H1 (cell line): ENCODE measurements at regions not wholly inside any gene's neighbourhood (a gene's known extent, or its start where the extent isn't known, plus 50 kb on each side); places are given as distances from the start of the nearest gene placed in this dataset.

ENCODE experiments used
- BRCA1 ChIP-seq: IDR thresholded peaks from 2 replicates; pipeline ENCODE4 v1.6.1; 2012; ENCODE audit warnings: low read depth, low read length, improper control_type of control experiment
- CBX5 ChIP-seq: fragments of 300-800, 300-1000 bp; sonication (generic); IDR thresholded peaks from 2 replicates; pipeline ENCODE4 v1.7.1; 2016; ENCODE audit warnings: antibody characterized with exemption, low read length, low read depth
- FOSL1 ChIP-seq: IDR thresholded peaks from 2 replicates; pipeline ENCODE4 v1.6.1; 2011; ENCODE audit warnings: mild to moderate bottlenecking, low read depth, low read length, moderate library complexity; ENCODE audit not compliant: insufficient read depth
- RAD21 ChIP-seq, 2 experiments: IDR thresholded peaks in 1 of 2; conservative IDR thresholded peaks in 1 of 2; 2 replicates each; pipeline ENCODE4 v1.6.1; 2011; ENCODE audit warnings: low read depth in 2 of 2, low read length in 2 of 2, improper control_type of control experiment in 1 of 2, inconsistent platforms in 1 of 2, mild to moderate bottlenecking in 1 of 2, moderate library complexity in 1 of 2
- RFX5 ChIP-seq: IDR thresholded peaks from 2 replicates; pipeline ENCODE4 v1.6.1; 2011; ENCODE audit warnings: low read depth, low read length, improper control_type of control experiment, borderline replicate concordance
- ZNF274 ChIP-seq: IDR thresholded peaks from 2 replicates; pipeline ENCODE4 v1.7.0; 2012; ENCODE audit warnings: low read length, borderline replicate concordance; ENCODE audit errors: extremely low read depth

DNA sequence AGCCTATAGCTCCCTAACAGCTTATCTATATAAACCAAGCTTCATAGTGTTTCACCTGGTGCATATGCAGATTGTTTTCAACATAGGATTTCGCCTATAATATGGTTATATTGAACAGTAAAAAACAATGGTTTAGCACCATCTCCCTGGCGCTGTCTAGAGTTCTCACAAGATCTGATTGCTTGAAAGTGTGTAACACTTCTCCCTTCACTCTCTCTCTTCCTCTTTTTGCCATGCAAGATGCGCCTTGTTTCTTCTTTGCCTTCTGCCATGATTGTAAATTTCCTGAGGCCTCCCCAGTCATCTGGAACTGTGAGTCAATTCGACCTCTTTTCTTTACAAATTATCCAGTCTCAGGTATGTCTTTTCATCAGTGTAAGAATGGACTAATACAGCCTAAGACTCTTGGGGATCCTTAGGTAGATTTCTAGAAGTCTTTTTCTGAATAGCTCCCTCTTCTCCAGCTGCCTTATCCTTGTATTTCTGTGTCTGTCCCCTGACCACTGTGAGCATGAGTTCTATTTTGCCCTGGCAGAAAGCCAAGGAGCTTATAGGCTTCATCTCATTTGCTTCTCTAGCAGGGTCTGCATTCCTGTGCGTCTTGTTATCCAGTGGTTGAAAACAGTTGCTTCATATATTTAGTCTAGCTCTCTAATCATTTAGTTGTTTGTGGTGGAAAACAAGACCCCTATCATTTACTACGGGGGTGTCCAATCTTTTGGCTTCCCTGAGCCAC is 401.6 kb downstream of the GPD2 start (continued):
- TF ChIP-seq CBX5 (no peak), RFX5 (no peak), RAD21 (IDR thresholded peaks at IDR 0.05 in 1 of 2, conservative IDR thresholded peaks at IDR 0.05 in 1 of 2; ENCODE audit: low read depth in 2 of 2, low read length in 2 of 2) (no peak), BRCA1 (no peak), FOSL1 (no peak), ZNF274 (no peak)
